ENCODE measurements at regions not wholly inside any gene's neighbourhood (a gene's known extent, or its start where the extent isn't known, plus 50 kb on each side); places are given as distances from the start of the nearest gene placed in this dataset.

- TF ChIP-seq, protein P1, sequence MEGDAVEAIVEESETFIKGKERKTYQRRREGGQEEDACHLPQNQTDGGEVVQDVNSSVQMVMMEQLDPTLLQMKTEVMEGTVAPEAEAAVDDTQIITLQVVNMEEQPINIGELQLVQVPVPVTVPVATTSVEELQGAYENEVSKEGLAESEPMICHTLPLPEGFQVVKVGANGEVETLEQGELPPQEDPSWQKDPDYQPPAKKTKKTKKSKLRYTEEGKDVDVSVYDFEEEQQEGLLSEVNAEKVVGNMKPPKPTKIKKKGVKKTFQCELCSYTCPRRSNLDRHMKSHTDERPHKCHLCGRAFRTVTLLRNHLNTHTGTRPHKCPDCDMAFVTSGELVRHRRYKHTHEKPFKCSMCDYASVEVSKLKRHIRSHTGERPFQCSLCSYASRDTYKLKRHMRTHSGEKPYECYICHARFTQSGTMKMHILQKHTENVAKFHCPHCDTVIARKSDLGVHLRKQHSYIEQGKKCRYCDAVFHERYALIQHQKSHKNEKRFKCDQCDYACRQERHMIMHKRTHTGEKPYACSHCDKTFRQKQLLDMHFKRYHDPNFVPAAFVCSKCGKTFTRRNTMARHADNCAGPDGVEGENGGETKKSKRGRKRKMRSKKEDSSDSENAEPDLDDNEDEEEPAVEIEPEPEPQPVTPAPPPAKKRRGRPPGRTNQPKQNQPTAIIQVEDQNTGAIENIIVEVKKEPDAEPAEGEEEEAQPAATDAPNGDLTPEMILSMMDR (IDR thresholded peaks at IDR 0.05; ENCODE audit: low read length), result no peak
- no peak for TF ChIP-seq EZH2 (IDR thresholded peaks at IDR 0.05; ENCODE audit: borderline replicate concordance, low read length)
Measured at GRCh38 chr7:108813251-108814014, 243.8 kb downstream of the DNAJB9 start.
